GM18861 (cell line): ENCODE measurements at regions not wholly inside any gene's neighbourhood (a gene's known extent, or its start where the extent isn't known, plus 50 kb on each side); places are given as distances from the start of the nearest gene placed in this dataset.

Experiments
- ATAC-seq: cut with Tn5 transposase; IDR thresholded peaks from one replicate; pipeline ENCODE4 v1.9.1; 2021; ENCODE audit not compliant: unreplicated experiment

DNA sequence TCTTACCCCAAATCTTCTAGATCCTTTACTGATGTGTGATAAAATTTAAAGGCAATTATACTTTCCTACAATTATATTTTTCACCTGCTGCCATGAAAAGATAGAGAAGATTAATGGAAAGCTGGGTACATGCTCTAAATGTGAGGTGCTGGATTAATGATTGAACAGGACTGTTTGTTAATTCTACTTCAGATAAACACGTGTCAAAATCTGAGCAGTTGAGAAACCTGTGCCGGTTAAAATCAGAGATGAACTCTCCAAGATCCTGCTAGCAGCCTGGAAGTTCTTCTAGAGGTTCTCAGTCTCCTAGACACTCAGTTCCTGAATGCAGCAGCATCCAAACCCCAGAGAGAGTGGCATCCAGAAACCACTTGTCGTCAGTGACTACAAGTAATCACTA, 69.2 kb downstream of the INHBA start:
- no peak for ATAC-seq

DNA sequence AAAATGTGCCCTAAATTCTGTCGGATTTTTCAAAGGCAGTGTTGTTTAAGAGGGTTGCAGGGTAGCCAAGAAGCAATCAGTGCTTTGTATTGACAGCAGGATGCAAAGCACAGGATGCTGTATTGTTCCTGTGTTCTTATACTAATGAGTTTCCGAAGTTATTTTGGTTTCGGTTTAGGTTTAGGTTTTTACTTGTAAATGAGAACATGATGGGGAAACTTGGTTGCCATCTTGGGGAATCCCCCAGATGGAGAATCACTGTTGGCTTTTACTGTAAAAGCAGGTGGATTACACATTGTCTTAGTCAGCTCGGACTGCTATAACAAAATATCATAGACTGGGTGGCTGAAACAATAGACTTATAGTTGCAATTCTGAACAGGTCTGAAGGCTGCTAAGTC, 72.1 kb downstream of the INHBA start:
- peak; percentile 85 for ATAC-seq

DNA sequence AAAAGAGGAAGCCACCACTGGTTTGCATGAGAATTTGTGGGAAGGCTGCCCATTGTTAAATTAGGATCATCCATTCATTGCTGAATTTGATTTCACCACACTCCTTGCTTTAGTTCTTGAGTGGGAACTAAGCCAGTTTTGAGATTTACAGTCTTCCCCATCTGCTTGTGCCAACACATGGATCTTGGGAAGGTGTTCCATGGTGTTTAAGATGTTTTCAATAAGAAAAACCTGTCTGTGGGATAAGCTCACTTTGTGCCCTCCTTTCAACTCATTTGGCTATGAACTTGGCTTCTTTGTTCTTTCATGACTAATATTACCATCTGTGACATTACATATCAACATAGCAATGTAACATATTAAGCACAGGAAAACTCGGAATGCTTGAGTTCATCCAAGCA, 73.2 kb downstream of the INHBA start:
- ATAC-seq, result no peak

DNA sequence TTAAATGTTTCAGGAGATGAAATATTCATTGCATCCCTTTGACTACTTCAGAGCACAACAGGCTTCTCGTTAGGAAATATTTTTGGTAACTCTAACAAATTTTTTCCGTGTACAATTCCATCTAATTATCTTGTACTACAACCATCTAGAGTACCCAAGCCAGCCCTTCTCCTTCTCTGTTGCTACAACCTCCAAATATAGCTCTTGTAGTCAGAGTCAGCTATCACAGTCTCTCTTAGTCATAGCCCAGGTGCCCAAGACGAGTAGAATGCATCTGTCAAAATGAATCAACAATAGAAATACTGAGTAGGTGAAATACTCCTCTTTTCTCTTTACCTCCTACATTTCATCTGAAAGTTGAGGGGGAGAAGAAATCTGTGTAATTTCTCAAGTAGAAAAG, 74.0 kb downstream of the INHBA start:
- ATAC-seq, result no peak

- ATAC-seq, result no peak
These were observed 75.1 kb downstream of the INHBA start for GRCh38 chr7:41627645-41628298.

GRCh38 chr7:41624818-41625217, 78.1 kb downstream of the INHBA start:
- no peak for ATAC-seq

GRCh38 chr7:41621953-41622831, 80.7 kb downstream of the INHBA start:
- ATAC-seq, result no peak

GRCh38 chr7:41617987-41618386, 84.9 kb downstream of the INHBA start:
- ATAC-seq, result no peak

- ATAC-seq, result no peak
These were observed 90.1 kb downstream of the INHBA start for GRCh38 chr7:41612798-41613197.

DNA sequence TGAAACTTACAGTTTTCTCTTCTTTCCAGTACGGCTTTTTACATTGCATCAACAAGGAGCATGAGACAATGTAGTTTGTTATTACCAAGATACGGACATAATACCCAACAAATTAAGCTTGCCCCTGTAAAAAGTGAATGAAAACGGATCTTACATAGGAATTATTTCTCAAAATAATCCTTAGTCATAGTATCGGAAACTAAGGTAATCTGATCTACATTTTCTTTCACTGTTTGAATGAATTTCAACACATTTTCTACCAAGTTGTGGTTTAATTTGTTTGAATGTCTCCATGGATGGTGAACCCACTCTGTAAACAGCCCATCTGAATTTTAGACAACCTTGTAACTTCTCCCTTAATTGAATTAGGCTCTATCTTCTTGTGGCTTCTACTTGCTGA, 90.5 kb downstream of the INHBA start:
- no peak for ATAC-seq

DNA sequence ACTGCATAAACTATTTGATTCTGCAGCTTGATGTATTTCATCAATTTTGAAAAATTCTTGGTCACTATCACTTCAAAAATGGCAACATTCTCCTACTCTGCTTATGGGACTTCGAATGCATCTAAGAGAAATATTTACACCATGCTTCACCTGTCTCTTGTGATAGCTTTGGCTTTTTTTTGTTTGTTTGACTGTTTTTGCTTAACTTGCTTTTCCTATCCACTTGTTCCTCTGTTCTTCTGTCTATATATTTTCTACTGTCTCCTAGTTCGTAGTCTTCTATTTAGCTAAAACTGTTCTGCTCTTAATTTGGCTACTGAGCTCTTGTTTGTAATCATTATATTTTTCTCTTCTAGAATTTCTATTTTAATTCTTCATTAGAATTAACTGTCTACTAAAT, 94.4 kb downstream of the INHBA start:
- ATAC-seq, result no peak

GRCh38 chr7:41603985-41604384, 98.9 kb downstream of the INHBA start:
- no peak for ATAC-seq

- ATAC-seq, result no peak
These were observed 103.1 kb downstream of the INHBA start for GRCh38 chr7:41599760-41600159.

DNA sequence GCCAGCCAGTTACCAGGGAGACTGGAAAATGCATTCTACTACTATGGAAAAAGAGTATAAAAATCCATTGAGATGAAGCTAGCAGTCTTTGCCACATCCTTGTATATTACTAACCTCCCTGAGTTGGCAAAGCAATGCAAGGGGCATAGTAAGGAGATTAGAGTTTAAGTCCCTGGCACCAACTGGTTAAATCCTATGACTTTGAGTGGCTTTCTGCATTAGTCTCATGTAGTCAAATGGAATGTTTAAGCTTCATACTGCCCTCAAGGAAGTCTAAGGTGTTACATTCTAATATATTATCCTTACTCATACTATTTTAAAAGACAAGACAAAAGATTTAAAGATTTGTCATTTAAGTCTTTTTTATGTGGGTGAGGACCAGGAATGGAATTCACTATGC, 110.1 kb downstream of the INHBA start:
- no peak for ATAC-seq

DNA sequence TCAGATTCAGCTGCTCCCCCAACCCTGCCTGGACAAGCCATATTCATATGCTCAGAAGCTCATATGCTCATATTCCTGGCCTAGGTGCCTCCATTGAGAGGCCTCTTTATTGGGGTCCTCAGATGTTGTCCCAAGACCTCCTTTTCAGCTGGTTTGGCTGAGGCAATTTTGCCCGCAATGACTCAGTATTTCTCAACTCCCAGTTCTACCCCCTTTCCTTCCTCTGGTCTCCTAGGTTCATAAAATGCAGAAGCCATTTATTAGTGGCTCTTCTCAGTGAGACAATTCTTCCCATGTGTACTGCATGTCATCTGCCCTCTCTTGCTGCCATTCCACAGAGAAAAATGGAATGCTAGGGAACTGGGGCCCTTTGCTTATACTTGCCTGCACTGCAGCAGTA, 110.7 kb downstream of the INHBA start:
- no peak for ATAC-seq

DNA sequence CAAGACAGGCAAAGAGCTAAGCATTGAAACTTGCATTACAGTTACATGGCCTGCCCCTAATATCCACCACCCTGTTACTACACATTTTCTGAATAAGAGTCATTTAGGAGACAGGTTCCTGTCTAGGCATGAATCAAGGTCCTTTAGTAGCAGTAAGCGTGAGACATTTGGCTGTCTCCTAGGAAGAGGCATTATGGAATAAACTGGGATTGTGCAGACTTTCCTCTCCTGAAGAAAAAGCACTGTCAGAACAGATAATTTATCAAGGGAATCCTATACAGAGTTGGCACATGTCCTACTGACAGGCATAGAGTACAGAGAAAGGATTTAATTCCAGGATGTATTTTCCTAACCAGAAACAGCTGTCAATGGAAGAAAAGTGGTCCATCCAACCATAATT, 111.9 kb downstream of the INHBA start:
- ATAC-seq, result no peak

DNA sequence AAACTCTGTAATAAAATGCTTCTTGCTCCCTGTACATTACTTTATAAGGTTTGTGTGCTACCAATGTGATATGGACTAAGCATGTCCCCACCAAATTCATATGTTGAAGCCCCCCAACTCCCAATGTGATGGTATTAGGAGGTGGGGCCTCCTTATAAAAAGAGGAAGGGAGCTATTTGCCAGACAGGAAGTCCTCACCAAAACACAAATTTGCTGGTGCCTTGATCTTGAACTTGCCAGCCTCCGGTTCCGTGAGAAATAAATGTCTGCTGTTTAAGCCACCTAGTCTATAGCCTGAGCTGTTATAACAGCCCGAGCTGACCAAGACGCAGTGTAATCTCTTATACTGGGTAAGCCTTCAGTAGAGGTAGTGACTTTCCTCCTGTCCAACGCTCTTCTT, 114.5 kb downstream of the INHBA start:
- ATAC-seq, result no peak

DNA sequence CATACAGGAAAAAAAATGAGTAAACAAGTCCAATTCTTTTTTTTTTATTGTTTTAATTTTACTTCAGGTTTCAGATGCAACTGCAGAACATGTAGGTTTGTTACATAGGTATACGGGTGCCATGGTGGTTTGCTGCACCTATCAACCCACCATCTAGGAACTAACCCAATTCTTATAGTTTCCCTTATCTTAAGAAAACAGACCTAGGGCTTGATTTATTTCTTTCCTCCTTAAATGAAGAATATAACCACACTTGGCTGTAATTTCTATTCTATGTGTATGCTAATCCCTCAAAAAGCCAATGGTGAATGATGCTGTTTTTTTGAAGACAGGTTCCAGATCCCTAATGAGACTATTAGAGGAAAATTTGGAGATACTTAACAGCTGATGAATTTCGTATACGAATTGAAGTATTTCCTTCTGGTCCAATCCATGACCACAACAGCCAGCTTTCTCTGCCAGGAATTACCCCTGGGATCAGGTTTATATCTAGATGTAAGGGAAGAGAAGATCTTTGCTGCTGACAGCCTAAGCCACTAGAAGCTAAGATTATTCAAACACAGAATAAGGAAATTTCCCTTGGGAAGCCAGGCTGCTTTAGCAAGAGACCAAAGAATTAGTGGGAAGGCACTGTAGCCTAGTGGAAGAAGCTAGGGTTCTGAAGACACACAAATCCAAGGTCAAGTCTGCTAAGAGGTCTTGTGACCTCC, 115.8 kb downstream of the INHBA start:
- ATAC-seq, result no peak

- no peak for ATAC-seq
These were observed 118.1 kb downstream of the INHBA start for GRCh38 chr7:41584746-41585145.

- ATAC-seq, result no peak
These were observed 120.8 kb downstream of the INHBA start for GRCh38 chr7:41582116-41582515.

- ATAC-seq, result no peak
These were observed 121.8 kb downstream of the INHBA start for GRCh38 chr7:41581041-41581440.
